ENCODE measurements at regions not wholly inside any gene's neighbourhood (a gene's known extent, or its start where the extent isn't known, plus 50 kb on each side); places are given as distances from the start of the nearest gene placed in this dataset.

- H2AFZ ChIP-seq (ENCODE audit: low read depth, low read length) = no peak overlapping the region
Observed at GRCh38 chr2:128775217-128775913, 456.7 kb upstream of the HS6ST1 start.

GRCh38 chr2:128775914-128776285 is 457.2 kb upstream of the HS6ST1 start:
- Histone ChIP-seq H3K9me3 (ENCODE audit: low read length) (no peaks in the 10 kb centered on the region), H2AFZ (ENCODE audit: low read depth, low read length) (no peak overlapping the region), H3K4me1 (ENCODE audit: insufficient read depth, low read length) (no peaks in the 10 kb centered on the region), H3K27me3 (ENCODE audit: insufficient read depth, low read length) (no peaks in the 10 kb centered on the region), H3K36me3 (ENCODE audit: insufficient read depth, low read length) (no peaks in the 10 kb centered on the region), H3K4me3 (ENCODE audit: low read length) (no peak overlapping the region)

More at GRCh38 chr2:128775217-128775913, 456.7 kb upstream of the HS6ST1 start:
- Histone ChIP-seq H3K4me3 (ENCODE audit: low read length) (no peak overlapping the region), H3K27me3 (ENCODE audit: insufficient read depth, low read length) (no peaks in the 10 kb centered on the region), H3K9me3 (ENCODE audit: low read length) (no peaks in the 10 kb centered on the region), H3K4me1 (ENCODE audit: insufficient read depth, low read length) (no peaks in the 10 kb centered on the region), H3K36me3 (ENCODE audit: insufficient read depth, low read length) (no peaks in the 10 kb centered on the region)

GRCh38 chr2:128776461-128777195 is 458.0 kb upstream of the HS6ST1 start:
- H3K36me3 ChIP-seq (ENCODE audit: insufficient read depth, low read length) = no peaks in the 10 kb centered on the region
- H3K27me3 ChIP-seq (ENCODE audit: insufficient read depth, low read length) = no peaks in the 10 kb centered on the region
- H3K4me3 ChIP-seq (ENCODE audit: low read length) = no peak overlapping the region
- no peaks in the 10 kb centered on the region for H3K4me1 ChIP-seq (ENCODE audit: insufficient read depth, low read length)
- no peaks in the 10 kb centered on the region for H3K9me3 ChIP-seq (ENCODE audit: low read length)
- H2AFZ ChIP-seq (ENCODE audit: low read depth, low read length) = no peak overlapping the region

- no peaks in the 10 kb centered on the region for H3K4me1 ChIP-seq (ENCODE audit: insufficient read depth, low read length)
- no peaks in the 10 kb centered on the region for H3K9me3 ChIP-seq (ENCODE audit: low read length)
- no peak overlapping the region for H3K4me3 ChIP-seq (ENCODE audit: low read length)
- H3K27me3 ChIP-seq (ENCODE audit: insufficient read depth, low read length) = peaks cover 3% of the 10 kb centered on the region
- no peak overlapping the region for H2AFZ ChIP-seq (ENCODE audit: low read depth, low read length)
- H3K36me3 ChIP-seq (ENCODE audit: insufficient read depth, low read length) = no peaks in the 10 kb centered on the region
Observed at GRCh38 chr2:128777196-128778035, 458.7 kb upstream of the HS6ST1 start.

GRCh38 chr2:128778843-128779242 is 460.2 kb upstream of the HS6ST1 start:
- Histone ChIP-seq H3K4me1 (ENCODE audit: insufficient read depth, low read length) (no peaks in the 10 kb centered on the region), H2AFZ (ENCODE audit: low read depth, low read length) (no peak overlapping the region), H3K36me3 (ENCODE audit: insufficient read depth, low read length) (no peaks in the 10 kb centered on the region), H3K27me3 (ENCODE audit: insufficient read depth, low read length) (peaks cover 3% of the 10 kb centered on the region), H3K4me3 (ENCODE audit: low read length) (no peak overlapping the region), H3K9me3 (ENCODE audit: low read length) (no peaks in the 10 kb centered on the region)

- Histone ChIP-seq H3K4me3 (ENCODE audit: low read length) (no peak overlapping the region), H3K9me3 (ENCODE audit: low read length) (no peaks in the 10 kb centered on the region), H3K27me3 (ENCODE audit: insufficient read depth, low read length) (peaks cover 3% of the 10 kb centered on the region), H2AFZ (ENCODE audit: low read depth, low read length) (no peak overlapping the region), H3K36me3 (ENCODE audit: insufficient read depth, low read length) (no peaks in the 10 kb centered on the region), H3K4me1 (ENCODE audit: insufficient read depth, low read length) (no peaks in the 10 kb centered on the region)
Observed at GRCh38 chr2:128779301-128780095, 460.8 kb upstream of the HS6ST1 start.

- H2AFZ ChIP-seq (ENCODE audit: low read depth, low read length) = no peak overlapping the region
- no peaks in the 10 kb centered on the region for H3K4me1 ChIP-seq (ENCODE audit: insufficient read depth, low read length)
Observed at GRCh38 chr2:128780434-128781080, 461.9 kb upstream of the HS6ST1 start.

GRCh38 chr2:128781166-128781565 is 462.5 kb upstream of the HS6ST1 start:
- no peaks in the 10 kb centered on the region for H3K9me3 ChIP-seq (ENCODE audit: low read length)
- H3K36me3 ChIP-seq (ENCODE audit: insufficient read depth, low read length) = no peaks in the 10 kb centered on the region
- no peak overlapping the region for H3K4me3 ChIP-seq (ENCODE audit: low read length)
- no peak overlapping the region for H2AFZ ChIP-seq (ENCODE audit: low read depth, low read length)
- peaks cover 3% of the 10 kb centered on the region for H3K27me3 ChIP-seq (ENCODE audit: insufficient read depth, low read length)
- H3K4me1 ChIP-seq (ENCODE audit: insufficient read depth, low read length) = no peaks in the 10 kb centered on the region

More at GRCh38 chr2:128780434-128781080, 461.9 kb upstream of the HS6ST1 start:
- Histone ChIP-seq H3K4me3 (ENCODE audit: low read length) (no peak overlapping the region), H3K27me3 (ENCODE audit: insufficient read depth, low read length) (peaks cover 3% of the 10 kb centered on the region), H3K9me3 (ENCODE audit: low read length) (no peaks in the 10 kb centered on the region), H3K36me3 (ENCODE audit: insufficient read depth, low read length) (no peaks in the 10 kb centered on the region)

- Histone ChIP-seq H3K4me3 (ENCODE audit: low read length) (no peak overlapping the region), H3K36me3 (ENCODE audit: insufficient read depth, low read length) (no peaks in the 10 kb centered on the region), H2AFZ (ENCODE audit: low read depth, low read length) (no peak overlapping the region), H3K27me3 (ENCODE audit: insufficient read depth, low read length) (peaks cover 3% of the 10 kb centered on the region), H3K4me1 (ENCODE audit: insufficient read depth, low read length) (peaks cover 2% of the 10 kb centered on the region), H3K9me3 (ENCODE audit: low read length) (no peaks in the 10 kb centered on the region)
Observed at GRCh38 chr2:128781585-128782385, 463.1 kb upstream of the HS6ST1 start.

- peaks cover 6% of the 10 kb centered on the region for H3K4me1 ChIP-seq (ENCODE audit: insufficient read depth, low read length)
- peaks cover 3% of the 10 kb centered on the region for H3K27me3 ChIP-seq (ENCODE audit: insufficient read depth, low read length)
- no peaks in the 10 kb centered on the region for H3K9me3 ChIP-seq (ENCODE audit: low read length)
- no peaks in the 10 kb centered on the region for H3K36me3 ChIP-seq (ENCODE audit: insufficient read depth, low read length)
- no peak overlapping the region for H2AFZ ChIP-seq (ENCODE audit: low read depth, low read length)
- no peak overlapping the region for H3K4me3 ChIP-seq (ENCODE audit: low read length)
Observed at GRCh38 chr2:128782411-128783192, 463.9 kb upstream of the HS6ST1 start.

- H3K4me1 ChIP-seq (ENCODE audit: insufficient read depth, low read length) = peaks cover 6% of the 10 kb centered on the region
- H3K4me3 ChIP-seq (ENCODE audit: low read length) = no peak overlapping the region
Observed at GRCh38 chr2:128783193-128783671, 464.6 kb upstream of the HS6ST1 start.

More at GRCh38 chr2:128783193-128783671, 464.6 kb upstream of the HS6ST1 start:
- Histone ChIP-seq H2AFZ (ENCODE audit: low read depth, low read length) (no peak overlapping the region), H3K27me3 (ENCODE audit: insufficient read depth, low read length) (peaks cover 3% of the 10 kb centered on the region), H3K9me3 (ENCODE audit: low read length) (no peaks in the 10 kb centered on the region), H3K36me3 (ENCODE audit: insufficient read depth, low read length) (no peaks in the 10 kb centered on the region)
